ACC112 (cell line): ENCODE measurements at regions not wholly inside any gene's neighbourhood (a gene's known extent, or its start where the extent isn't known, plus 50 kb on each side); places are given as distances from the start of the nearest gene placed in this dataset.
"Not testable (repeated sequence)": the region's sequence is repeated elsewhere in the genome, so short reads cannot be mapped to it uniquely, and the experiment has no call there.

Source experiments
- H2AFZ ChIP-seq: fragments of 200-600 bp; sonication (generic); one replicate; pipeline ENCODE4 v1.6.0; 2017; ENCODE audit warnings: antibody characterized with exemption, low read length; ENCODE audit not compliant: unreplicated experiment
- H3K27ac ChIP-seq: fragments of 200-600 bp; sonication (generic); 2 replicates; pipeline ENCODE4 v1.5.1; 2014; ENCODE audit warnings: low read depth, mild to moderate bottlenecking, antibody characterized with exemption, low read length, moderate library complexity
- H3K27me3 ChIP-seq: fragments of 200-600 bp; sonication (generic); 2 replicates; pipeline ENCODE4 v1.6.1; 2014; ENCODE audit warnings: mild to moderate bottlenecking, antibody characterized with exemption, low read length, moderate library complexity, mixed read lengths; ENCODE audit not compliant: insufficient read depth
- H3K36me3 ChIP-seq: fragments of 200-600 bp; sonication (generic); 2 replicates; pipeline ENCODE4 v1.6.1; 2016; ENCODE audit warnings: mild to moderate bottlenecking, antibody characterized with exemption, low read length, moderate library complexity, mixed read lengths; ENCODE audit not compliant: insufficient read depth
- H3K4me1 ChIP-seq: fragments of 200-600 bp; sonication (generic); one replicate; pipeline ENCODE4 v1.6.1; 2016; ENCODE audit warnings: low read length, mixed read lengths; ENCODE audit not compliant: insufficient read depth, unreplicated experiment, control insufficient read depth
- H3K4me3 ChIP-seq: fragments of 200-600 bp; sonication (generic); 2 replicates; pipeline ENCODE4 v1.5.1; 2014; ENCODE audit warnings: mild to moderate bottlenecking, low read depth, low read length
- H3K79me2 ChIP-seq: fragments of 200-600 bp; sonication (generic); one replicate; pipeline ENCODE4 v1.6.0; 2016; ENCODE audit warnings: low read length; ENCODE audit not compliant: control insufficient read depth, unreplicated experiment, insufficient read depth

- Histone ChIP-seq H3K27ac (no peak overlapping the region), H3K4me3 (no peak overlapping the region), H3K4me1 (no peaks in the 10 kb centered on the region), H3K27me3 (peaks cover 27% of the 10 kb centered on the region), H3K36me3 (no peaks in the 10 kb centered on the region), H3K79me2 (no peaks in the 10 kb centered on the region), H2AFZ (no peak overlapping the region)
These were observed 141.9 kb downstream of the TSEN15 start for GRCh38 chr1:184193451-184193850.

DNA sequence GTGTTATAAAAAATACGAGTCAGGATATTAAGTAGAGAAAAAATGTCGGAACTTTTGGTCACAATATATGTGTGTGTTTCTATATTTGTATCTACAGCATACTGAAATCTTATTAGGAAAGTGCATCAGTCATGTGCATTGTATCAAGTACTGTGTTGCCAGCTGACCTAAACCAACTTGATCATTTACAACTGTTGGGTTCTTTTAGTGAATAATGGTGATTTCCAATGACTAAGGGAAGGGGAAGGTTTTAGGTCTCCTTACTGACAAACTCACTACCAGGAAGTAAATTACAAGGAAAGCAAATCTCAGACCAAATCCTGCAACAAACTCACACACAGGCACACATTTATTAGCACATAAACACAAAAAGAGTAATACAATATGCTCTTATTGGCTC lies 142.7 kb downstream of the TSEN15 start:
- Histone ChIP-seq H3K4me1 (peaks cover 2% of the 10 kb centered on the region), H3K4me3 (no peak overlapping the region), H2AFZ (no peak overlapping the region), H3K27me3 (peaks cover 22% of the 10 kb centered on the region), H3K79me2 (no peaks in the 10 kb centered on the region), H3K27ac (no peak overlapping the region), H3K36me3 (no peaks in the 10 kb centered on the region)

DNA sequence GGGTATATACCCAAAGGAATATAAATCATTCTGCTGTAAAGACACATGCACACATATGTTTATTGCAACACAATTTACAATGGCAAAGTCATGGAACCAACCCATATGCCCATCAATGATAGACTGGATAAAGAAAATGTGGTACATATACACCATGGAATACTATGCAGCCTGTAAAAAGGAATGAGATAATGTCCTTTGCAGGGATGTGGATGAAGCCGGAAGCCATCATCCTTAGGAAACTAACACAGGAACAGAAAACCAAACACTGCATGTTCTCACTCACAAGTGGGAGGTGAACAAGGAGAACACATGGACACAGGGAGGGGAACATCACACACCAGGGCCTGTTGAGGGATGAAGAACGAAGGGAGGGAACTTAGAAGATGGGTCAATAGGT lies 144.2 kb downstream of the TSEN15 start:
- not testable (repeated sequence) for H3K4me1 ChIP-seq, H3K4me3 ChIP-seq, H3K79me2 ChIP-seq, H3K27ac ChIP-seq, H2AFZ ChIP-seq, H3K36me3 ChIP-seq
- peaks cover 14% of the 10 kb centered on the region; the same call in 1 of the 2 replicates for H3K27me3 ChIP-seq

DNA sequence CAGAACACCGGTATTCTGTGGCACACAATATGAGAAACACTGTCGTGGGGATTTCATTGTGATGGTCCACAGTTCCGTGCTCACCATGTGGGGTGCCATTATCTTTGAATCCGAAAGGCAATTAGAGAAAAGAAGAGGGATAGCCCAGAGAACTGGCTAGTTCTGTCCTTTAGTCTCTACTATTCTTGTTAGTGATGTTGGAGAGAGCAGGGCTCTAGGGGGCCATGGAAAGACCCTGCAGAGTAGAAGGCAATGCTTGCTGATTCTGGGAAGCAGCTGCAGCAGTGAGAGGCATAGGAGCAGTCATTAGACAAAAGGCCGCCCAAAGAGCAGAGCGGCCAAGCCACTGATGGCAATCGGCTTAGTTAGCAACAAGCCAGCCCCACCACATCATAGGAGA lies 146.3 kb downstream of the TSEN15 start:
- Histone ChIP-seq H3K27me3 (peaks cover 9% of the 10 kb centered on the region; the same call in 1 of the 2 replicates), H2AFZ (no peak overlapping the region), H3K79me2 (no peaks in the 10 kb centered on the region), H3K4me3 (no peak overlapping the region), H3K4me1 (peaks cover 7% of the 10 kb centered on the region), H3K36me3 (no peaks in the 10 kb centered on the region), H3K27ac (no peak overlapping the region)

- Histone ChIP-seq H3K79me2 (no peaks in the 10 kb centered on the region), H2AFZ (no peak overlapping the region), H3K27ac (no peak overlapping the region), H3K4me1 (peaks cover 7% of the 10 kb centered on the region), H3K36me3 (no peaks in the 10 kb centered on the region), H3K4me3 (no peak overlapping the region), H3K27me3 (0 out of 2 replicates have a peak, but pooled peaks cover 4% of the 10 kb centered on the region)
These were observed 147.5 kb downstream of the TSEN15 start for GRCh38 chr1:184199036-184199435.

GRCh38 chr1:184199438-184200085 lies 148.0 kb downstream of the TSEN15 start:
- H3K36me3 ChIP-seq: no peaks in the 10 kb centered on the region
- H2AFZ ChIP-seq: no peak overlapping the region
- H3K4me1 ChIP-seq: peaks cover 7% of the 10 kb centered on the region
- no peaks in the 10 kb centered on the region for H3K79me2 ChIP-seq
- no peaks in the 10 kb centered on the region for H3K27me3 ChIP-seq
- H3K27ac ChIP-seq: no peak overlapping the region
- H3K4me3 ChIP-seq: no peak overlapping the region

GRCh38 chr1:184208622-184209021 lies 157.1 kb downstream of the TSEN15 start:
- H3K36me3 ChIP-seq: no peaks in the 10 kb centered on the region

GRCh38 chr1:184210031-184210430 lies 158.5 kb downstream of the TSEN15 start:
- Histone ChIP-seq H3K79me2 (no peaks in the 10 kb centered on the region), H3K4me1 (no peaks in the 10 kb centered on the region), H3K36me3 (no peaks in the 10 kb centered on the region), H2AFZ (no peak overlapping the region), H3K27ac (no peak overlapping the region), H3K4me3 (no peak overlapping the region), H3K27me3 (0 out of 2 replicates have a peak, but pooled peaks cover 6% of the 10 kb centered on the region)

More at GRCh38 chr1:184208622-184209021, 157.1 kb downstream of the TSEN15 start:
- H3K27ac ChIP-seq: no peak overlapping the region
- no peaks in the 10 kb centered on the region for H3K79me2 ChIP-seq
- H3K27me3 ChIP-seq: 0 out of 2 replicates have a peak, but pooled peaks cover 6% of the 10 kb centered on the region
- H2AFZ ChIP-seq: no peak overlapping the region
- H3K4me1 ChIP-seq: no peaks in the 10 kb centered on the region
- no peak overlapping the region for H3K4me3 ChIP-seq

- Histone ChIP-seq H3K4me1 (no peaks in the 10 kb centered on the region), H3K79me2 (no peaks in the 10 kb centered on the region), H3K4me3 (no peak overlapping the region), H3K36me3 (no peaks in the 10 kb centered on the region), H3K27me3 (0 out of 2 replicates have a peak, but pooled peaks cover 6% of the 10 kb centered on the region), H2AFZ (no peak overlapping the region), H3K27ac (no peak overlapping the region)
These were observed 159.3 kb downstream of the TSEN15 start for GRCh38 chr1:184210862-184211261.

- Histone ChIP-seq H2AFZ (peak overlapping the region; percentile 90), H3K27ac (no peak overlapping the region), H3K36me3 (no peaks in the 10 kb centered on the region), H3K4me3 (no peak overlapping the region), H3K79me2 (no peaks in the 10 kb centered on the region), H3K27me3 (0 out of 2 replicates have a peak, but pooled peaks cover 2% of the 10 kb centered on the region), H3K4me1 (no peaks in the 10 kb centered on the region)
These were observed 161.3 kb downstream of the TSEN15 start for GRCh38 chr1:184212649-184213314.

DNA sequence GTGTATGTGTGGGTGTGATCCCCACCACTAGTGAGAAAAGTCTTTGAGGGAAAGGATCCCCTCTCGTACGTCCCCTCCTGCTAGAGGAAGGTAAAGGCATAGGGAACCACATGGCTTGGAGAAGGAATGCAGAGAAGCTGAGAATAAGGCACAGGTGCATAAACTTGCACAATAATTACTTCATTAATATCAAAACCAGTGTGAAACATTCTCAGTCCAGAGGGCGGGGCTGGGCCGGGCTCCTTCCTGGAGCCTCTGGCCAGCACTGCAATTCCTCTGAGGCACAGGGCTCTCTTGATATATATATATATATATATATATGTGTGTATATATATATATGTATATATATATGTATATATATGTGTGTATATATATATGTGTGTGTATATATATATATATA lies 162.6 kb downstream of the TSEN15 start:
- no peak overlapping the region for H2AFZ ChIP-seq
- no peak overlapping the region for H3K4me3 ChIP-seq
- no peaks in the 10 kb centered on the region for H3K79me2 ChIP-seq
- no peaks in the 10 kb centered on the region for H3K36me3 ChIP-seq
- peaks cover 3% of the 10 kb centered on the region for H3K4me1 ChIP-seq
- no peaks in the 10 kb centered on the region for H3K27me3 ChIP-seq
- no peak overlapping the region for H3K27ac ChIP-seq
